K562 (cell line): ENCODE measurements at regions not wholly inside any gene's neighbourhood (a gene's known extent, or its start where the extent isn't known, plus 50 kb on each side); places are given as distances from the start of the nearest gene placed in this dataset.

ENCODE experiments used
- ARID2 ChIP-seq: fragments of 450-650 bp; IDR thresholded peaks from 2 replicates; pipeline ENCODE4 v1.6.1; 2017; ENCODE audit warnings: antibody characterized with exemption, mild to moderate bottlenecking
- CBX8 ChIP-seq: fragments of 200-600 bp; sonication (generic); IDR thresholded peaks from 2 replicates; pipeline ENCODE4 v1.6.1; 2012; ENCODE audit warnings: borderline replicate concordance, mixed run types, low read depth, mild to moderate bottlenecking, moderate library complexity, mixed read lengths, low read length, control low read depth, inconsistent platforms; ENCODE audit not compliant: poor library complexity, severe bottlenecking; ENCODE audit errors: extremely low read depth
- CCNT2 ChIP-seq: IDR thresholded peaks from 2 replicates; pipeline ENCODE4 v1.6.1; 2011; ENCODE audit warnings: borderline replicate concordance, low read depth, mild to moderate bottlenecking, moderate library complexity, mixed read lengths, low read length; ENCODE audit not compliant: insufficient read length; ENCODE audit errors: extremely low read depth
- E2F4 ChIP-seq: sonication (generic); formaldehyde crosslinking; IDR thresholded peaks from 2 replicates; pipeline ENCODE4 v1.8.0; 2022; ENCODE audit warnings: mild to moderate bottlenecking, low read depth, missing genetic modification reagents
- PRMT5 ChIP-seq: sonication (generic); formaldehyde crosslinking; IDR thresholded peaks from 2 replicates; pipeline ENCODE4 v1.5.0; 2020; ENCODE audit warnings: missing genetic modification reagents
- RAD51 ChIP-seq: fragments of 450-650 bp; IDR thresholded peaks from 2 replicates; pipeline ENCODE4 v1.7.1; 2016; ENCODE audit warnings: low read depth, mild to moderate bottlenecking, borderline replicate concordance
- SAFB2 ChIP-seq: fragments of 200-400 bp; formaldehyde crosslinking; IDR thresholded peaks from 2 replicates; pipeline ENCODE4 v1.6.1; 2018; ENCODE audit warnings: borderline replicate concordance, low read length, low read depth, moderate library complexity; ENCODE audit not compliant: severe bottlenecking
- SFPQ ChIP-seq: fragments of 200-400 bp; formaldehyde crosslinking; IDR thresholded peaks from 2 replicates; pipeline ENCODE4 v1.6.1; 2017; ENCODE audit warnings: mild to moderate bottlenecking, low read depth, low read length, moderate library complexity
- SREBF1 ChIP-seq: fragments of 150-350 bp; IDR thresholded peaks from 2 replicates; pipeline ENCODE4 v1.6.1; 2014; ENCODE audit warnings: antibody characterized with exemption, low read depth, low read length, borderline replicate concordance
- SRF ChIP-seq, 2 experiments: fragments of 250-450, 450-650 bp in 1 of 2; sonication (Bioruptor Pico) in 1 of 2; sonication (generic) in 1 of 2; formaldehyde crosslinking; IDR thresholded peaks; 2 replicates each; pipeline versions ENCODE4 v1.5.0 to v1.5.1; 2020 to 2022; ENCODE audit warnings: mild to moderate bottlenecking in 1 of 2, missing genetic modification reagents in 1 of 2
- SRSF9 ChIP-seq: fragments of 200-400 bp; formaldehyde crosslinking; IDR thresholded peaks from 2 replicates; pipeline ENCODE4 v1.6.1; 2017; ENCODE audit warnings: low read depth, low read length, borderline replicate concordance
- TAF15 ChIP-seq: fragments of 200-400 bp; formaldehyde crosslinking; IDR thresholded peaks from 2 replicates; pipeline ENCODE4 v1.6.1; 2017; ENCODE audit warnings: mild to moderate bottlenecking, low read depth, low read length, moderate library complexity
- ZNF75A ChIP-seq: fragments of 450-650 bp; formaldehyde crosslinking; IDR thresholded peaks from 2 replicates; pipeline ENCODE4 v1.4.0; 2020; ENCODE audit warnings: mild to moderate bottlenecking
- ZNF764 ChIP-seq: fragments of 250-450 bp; sonication (Bioruptor Pico); IDR thresholded peaks from 2 replicates; pipeline ENCODE4 v1.4.0; 2020; ENCODE audit warnings: low read depth, mild to moderate bottlenecking, moderate library complexity

- TF ChIP-seq SFPQ = no peak
- no peak for TF ChIP-seq SRSF9
- TF ChIP-seq E2F4 (CRISPR knock-in tag) = no peak
- TF ChIP-seq ZNF75A (CRISPR knock-in tag) = no peak
- no peak for TF ChIP-seq PRMT5 (CRISPR knock-in tag)
- TF ChIP-seq ZNF764 = no peak
- TF ChIP-seq SREBF1 = no peak
- TF ChIP-seq CCNT2 = no peak
- no peak for TF ChIP-seq ARID2
- TF ChIP-seq CBX8 = no peak
- no peak for TF ChIP-seq SAFB2
- no peak for TF ChIP-seq RAD51
- TF ChIP-seq TAF15 = no peak
- TF ChIP-seq SRF (CRISPR knock-in tag; IDR thresholded peaks at IDR 0.05) = no peak
These were observed 1395.9 kb downstream of the FAM181B start (continued) for GRCh38 chr11:81337756-81338155.
